ENCODE measurements at regions not wholly inside any gene's neighbourhood (a gene's known extent, or its start where the extent isn't known, plus 50 kb on each side); places are given as distances from the start of the nearest gene placed in this dataset.

DNA sequence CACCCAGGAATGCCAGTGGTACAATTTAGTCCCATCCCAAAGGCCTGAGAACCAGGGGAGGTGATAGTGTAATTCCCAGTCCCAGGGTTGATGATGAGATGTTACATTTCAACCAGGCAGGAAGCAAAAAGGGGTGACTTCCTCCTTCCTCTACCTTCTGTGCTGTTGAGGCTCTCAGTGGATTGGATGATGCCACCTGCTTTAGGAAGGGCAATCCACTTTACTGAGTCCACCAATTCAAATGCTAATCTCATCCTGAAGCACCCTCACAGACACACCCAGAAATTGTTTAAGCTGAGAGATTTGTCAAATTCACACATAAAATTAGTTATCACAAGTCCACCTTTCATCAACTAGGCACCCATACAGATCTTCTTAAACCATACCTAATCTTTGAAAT lies 418.5 kb upstream of the GOLIM4 start:
- ATAC-seq = no peak

DNA sequence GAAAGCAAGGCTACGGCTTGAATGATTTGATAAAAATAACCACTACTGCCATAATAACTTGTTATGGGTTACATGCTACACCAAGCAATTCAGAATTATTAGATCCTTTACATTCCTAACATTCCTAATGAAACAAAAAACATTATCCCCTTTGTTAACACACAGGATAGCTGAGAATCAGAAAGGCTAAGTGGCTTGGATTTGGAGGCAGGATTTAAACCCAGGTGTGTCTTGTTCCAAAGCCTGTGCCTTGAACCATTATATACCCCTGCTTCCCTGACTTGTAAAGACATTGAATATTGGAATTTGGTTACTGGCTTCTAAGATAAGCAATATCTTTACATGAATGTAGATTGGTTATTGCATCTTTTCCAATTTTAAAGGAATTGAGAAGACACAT lies 417.1 kb upstream of the GOLIM4 start:
- ATAC-seq (no peak), DNase-seq (no peak)

More for the DNA sequence above, 418.5 kb upstream of the GOLIM4 start:
- DNase-seq = no peak

DNA sequence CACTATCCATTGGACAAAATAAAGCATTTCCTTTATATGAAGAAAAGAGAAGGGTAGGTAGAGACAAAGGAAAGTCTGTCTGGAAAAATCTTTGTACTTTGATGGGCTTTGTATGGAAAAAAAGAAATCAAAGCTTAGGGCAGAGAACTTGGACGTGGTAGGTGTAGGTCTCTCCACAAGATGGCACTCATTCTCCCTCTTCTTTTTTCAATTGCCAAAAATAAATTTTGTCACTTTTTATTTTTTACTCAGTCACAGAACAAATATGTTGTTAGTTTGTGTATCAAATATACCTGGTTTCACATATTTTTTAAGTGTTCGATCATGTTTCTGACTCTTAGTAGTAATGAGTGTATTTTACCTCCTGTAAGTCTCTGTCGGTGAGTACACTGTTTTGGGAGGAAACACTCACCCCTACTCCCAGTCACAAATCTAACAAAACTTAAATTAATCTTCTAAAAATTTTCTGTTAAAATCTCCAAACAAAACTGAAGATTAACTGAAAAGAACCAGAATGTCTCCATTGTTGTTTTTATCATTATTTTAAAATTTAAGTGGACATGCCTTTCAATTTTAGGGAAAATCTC lies 415.8 kb upstream of the GOLIM4 start:
- DNase-seq = no peak
- no peak for ATAC-seq

DNA sequence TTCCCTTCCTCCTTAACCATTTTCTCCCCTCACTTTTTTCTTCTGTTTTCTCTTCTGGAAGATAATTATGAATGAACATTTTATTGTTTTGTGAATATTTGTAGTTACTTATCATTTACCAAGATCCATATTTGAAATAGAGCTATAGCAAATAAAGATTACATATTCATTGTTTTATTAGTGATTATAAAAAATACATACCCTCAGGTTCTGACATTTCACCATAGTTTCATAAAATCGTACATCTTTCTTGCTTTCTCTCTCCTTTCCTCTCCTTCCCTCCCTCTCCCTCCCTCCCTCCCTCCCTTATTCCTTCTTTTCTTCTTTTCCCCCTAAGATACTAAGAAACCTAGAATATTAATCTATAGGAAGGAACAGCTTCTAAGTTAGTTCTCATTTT lies 410.9 kb upstream of the GOLIM4 start:
- ATAC-seq (no peak), DNase-seq (no peak)

DNA sequence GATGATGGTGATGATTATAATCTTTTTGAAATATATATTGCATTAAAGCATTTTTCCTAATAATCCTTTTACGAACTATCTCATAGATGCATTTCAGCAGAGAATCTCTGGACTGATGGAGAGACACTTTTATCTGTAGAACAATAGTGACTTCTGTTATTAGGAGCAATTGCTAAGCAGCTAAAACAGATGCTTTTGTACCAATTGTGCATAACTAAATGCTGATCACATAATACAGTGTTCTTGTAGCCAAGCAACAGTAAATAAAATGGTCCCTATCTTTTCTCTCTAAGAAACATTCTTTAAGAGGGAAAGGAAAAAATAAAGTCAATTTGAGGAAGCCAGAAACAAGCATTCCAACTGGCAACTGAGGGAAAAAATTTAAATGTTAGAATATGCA lies 405.8 kb upstream of the GOLIM4 start:
- ATAC-seq (no peak), DNase-seq (no peak)

DNA sequence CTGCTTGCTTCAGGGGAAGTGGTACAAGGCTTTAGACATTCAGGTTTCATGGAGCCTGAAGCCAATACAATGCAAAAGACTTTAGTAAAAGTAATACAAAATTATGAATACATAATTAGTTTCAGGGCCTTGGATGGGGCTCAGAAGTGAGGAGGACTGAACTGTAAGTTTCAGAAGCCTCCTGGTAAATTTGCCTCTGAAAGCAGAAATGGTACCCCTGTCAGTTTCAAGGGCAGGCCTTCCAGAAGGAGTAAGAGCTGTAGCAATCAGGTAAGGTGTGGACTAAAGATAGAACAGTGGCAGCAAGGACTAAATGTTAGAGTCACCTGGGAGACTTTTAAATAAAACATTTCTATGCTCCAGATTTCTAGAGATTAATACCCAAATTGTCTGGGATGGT lies 402.5 kb upstream of the GOLIM4 start:
- ATAC-seq = no peak
- DNase-seq = no peak

DNA sequence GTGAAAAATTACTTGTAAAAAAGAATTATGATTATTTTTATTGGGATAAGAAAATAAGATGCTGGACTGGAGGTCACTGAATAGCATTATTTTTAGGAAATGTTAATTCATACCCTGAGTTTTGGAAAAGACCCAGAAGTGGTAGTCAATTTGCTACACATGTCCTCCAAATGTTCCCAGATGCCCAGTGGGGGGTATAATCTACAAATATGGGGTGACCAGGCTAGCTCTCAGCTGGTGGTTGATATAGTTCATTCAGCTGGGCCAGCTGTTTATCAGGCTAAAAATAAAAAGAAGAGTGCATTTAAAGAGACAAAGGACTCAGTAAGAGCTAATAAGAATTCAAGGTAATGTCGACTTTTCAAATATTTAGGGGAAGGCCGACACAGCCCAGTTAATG lies 402.0 kb upstream of the GOLIM4 start:
- no peak for DNase-seq
- ATAC-seq = no peak

DNA sequence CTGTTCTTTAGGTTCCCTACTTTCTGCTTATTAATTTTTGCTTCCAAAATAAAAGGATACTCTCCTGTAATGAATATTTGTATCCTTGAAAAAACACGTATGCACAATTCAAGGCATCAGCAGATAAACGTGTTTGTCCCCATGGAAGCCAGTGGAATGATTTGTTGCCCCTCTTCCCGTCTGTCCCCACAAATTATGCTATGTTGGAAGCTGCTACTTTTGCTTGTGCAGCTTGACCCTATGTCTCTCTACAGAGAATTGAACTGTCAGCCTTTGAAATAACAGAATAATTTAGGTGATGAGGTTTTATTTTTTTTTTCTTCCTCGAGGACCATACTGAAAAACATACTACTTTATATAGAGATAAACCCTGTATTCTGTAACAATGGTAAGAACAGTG lies 401.5 kb upstream of the GOLIM4 start:
- DNase-seq (no peak), ATAC-seq (no peak)

DNA sequence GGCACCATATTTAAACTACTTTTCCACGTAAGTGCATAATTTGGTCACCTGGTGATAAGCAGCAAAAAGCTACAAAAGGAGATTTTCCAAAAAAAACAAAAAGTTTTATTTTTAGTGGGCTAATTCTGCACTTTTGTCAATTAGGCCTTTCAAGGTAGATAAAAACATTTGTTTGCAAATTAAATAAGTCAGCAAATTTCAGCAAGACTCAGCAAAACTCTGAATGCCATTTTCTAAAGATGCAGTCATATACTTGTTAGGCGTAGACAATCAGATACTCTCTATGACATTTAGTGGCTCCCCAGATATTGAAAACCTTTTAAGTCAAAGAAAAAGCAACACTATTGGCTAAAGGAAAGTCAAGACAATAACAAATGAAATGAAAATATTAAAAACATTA lies 400.2 kb upstream of the GOLIM4 start:
- ATAC-seq (no peak), DNase-seq (no peak)

DNA sequence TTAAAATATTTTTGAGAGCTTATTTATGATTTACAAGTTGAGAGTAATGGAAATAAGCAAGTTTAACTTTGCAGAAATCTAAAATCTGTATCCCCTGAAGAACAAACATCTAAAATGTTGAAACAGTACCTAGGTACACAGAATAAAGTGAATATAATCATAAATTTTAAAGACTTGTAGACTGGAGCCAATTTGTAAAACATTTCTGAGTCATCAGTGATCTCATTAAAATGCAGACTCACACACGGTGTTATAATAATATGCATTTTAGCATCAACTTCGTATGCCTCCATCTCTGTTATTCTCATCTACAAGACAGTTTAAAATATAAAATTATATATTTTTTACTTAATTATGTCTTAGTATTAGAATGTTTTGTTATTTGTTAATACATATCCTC lies 399.5 kb upstream of the GOLIM4 start:
- ATAC-seq = no peak
- DNase-seq = no peak

DNA sequence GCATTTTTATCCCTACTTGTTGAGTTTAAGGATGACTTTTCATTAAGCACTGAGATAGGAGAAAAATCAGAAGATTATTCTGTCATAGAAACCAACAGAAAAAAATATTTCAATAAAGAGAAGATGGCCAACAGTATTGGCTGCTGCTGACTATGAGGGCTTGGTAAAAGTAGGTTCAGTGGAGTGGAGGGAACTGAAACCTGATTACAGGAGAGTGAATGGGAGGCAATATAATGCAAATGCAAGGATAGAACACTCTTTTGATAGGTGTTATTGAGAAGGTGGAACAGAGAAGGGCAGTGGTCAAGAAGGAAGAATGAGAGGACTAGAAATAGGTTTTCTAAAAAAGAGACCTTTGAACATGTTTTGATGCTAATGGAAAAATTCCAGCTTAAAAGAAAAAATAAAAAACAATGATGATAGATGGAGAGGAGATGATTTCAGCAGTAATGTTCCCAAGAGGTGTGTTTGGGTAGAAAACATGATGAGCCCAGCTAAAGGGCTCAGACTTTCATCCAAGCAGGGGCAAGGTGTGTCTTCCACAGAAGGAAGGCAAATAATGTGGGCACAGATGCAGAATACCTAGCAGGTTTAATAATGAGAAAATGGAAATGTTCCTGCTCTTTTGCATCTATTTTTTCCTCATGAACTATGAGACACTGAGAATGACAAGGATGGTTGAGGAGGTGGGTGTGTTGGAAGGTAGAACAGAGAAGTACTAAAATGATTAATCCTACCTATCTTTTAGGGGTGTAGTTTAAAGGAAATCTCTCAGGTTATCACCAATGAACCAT lies 397.9 kb upstream of the GOLIM4 start:
- DNase-seq (no peak), ATAC-seq (no peak)

DNA sequence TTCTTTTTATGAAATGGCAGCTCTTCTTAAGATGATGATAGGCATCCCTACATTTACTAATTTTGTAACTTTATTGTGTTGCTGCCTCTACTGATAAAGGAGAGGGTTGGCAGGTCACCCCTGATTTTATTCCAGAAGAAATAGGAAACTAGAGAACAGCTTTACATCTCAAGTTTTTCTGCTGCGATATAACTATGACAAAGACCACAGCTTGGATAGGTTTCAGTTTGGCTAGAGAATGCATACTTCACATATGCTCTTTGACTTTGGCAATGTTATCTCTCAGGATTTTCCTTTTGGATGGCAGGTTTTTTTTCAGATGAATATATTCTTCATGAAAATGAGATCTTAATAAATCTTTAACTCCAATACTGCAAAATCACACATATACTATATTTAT lies 395.3 kb upstream of the GOLIM4 start:
- DNase-seq = no peak
- no peak for ATAC-seq

DNA sequence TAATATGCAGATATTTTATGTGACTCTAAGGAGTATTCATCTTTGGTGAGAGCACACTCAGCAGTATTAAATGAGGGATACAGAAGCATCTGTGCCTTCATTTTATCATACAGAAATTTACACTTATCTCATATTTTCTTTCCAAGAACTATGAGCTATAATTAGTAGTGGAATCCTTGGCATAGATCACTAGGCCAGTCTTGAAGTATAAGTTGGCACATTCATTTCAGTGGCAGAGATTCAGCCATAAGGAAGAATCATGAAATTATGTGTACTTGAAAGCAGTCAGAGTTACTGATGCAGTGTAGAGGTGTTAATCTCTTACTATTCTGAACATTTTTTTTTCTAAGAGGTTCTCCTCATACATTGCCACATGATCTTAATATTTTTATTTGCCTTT lies 393.6 kb upstream of the GOLIM4 start:
- DNase-seq (no peak), ATAC-seq (no peak)

DNA sequence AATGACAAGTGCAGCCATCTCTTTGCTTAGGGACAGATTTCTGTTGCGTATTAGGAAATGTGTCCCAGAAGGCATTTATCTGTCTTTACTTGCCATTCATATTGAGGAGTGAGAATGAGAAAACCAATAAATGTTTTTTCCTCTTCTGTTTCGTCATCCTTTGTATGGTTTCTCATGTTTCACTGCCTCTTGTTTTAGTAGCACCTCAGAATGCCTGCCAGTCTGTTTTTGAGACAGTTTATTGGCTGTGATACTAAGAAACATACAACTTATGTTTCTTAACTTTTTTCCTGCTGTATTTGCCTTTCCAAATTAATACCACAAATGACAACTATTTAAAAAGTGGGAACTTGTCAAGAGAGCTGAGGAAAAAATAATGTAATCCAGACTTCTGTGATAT lies 390.2 kb upstream of the GOLIM4 start:
- ATAC-seq = no peak

DNA sequence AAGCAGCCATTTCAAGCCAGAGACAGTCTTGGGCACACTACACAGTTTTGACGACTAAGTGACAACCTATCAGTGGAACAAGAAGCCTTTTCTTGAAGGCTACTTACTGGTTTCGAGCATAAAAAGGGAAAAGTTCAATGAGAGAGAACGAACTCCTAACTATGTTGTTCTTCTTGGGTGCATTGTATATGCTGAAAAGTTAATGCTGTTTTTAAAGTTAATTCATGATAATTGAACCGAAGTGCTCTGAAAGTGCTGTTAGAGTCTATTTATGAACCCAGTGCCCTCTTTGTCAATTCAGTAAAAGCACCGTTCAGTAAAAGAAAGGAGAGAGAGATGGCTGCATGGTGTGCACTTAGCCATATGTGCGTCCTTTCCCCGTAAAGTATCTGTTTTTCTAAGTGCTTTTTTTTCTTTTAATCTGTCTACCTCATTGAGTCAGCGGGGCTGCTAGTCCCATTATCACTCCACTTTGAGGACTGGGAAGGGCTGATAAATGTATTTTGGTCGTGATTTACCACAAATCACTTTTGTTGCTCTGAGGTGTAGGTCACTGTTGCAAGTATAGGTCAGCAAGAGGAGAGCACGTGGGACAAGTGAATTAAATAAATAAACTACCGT lies 380.7 kb upstream of the GOLIM4 start:
- ATAC-seq (no peak), DNase-seq (no peak)

More for the DNA sequence above, 390.2 kb upstream of the GOLIM4 start:
- no peak for DNase-seq

DNA sequence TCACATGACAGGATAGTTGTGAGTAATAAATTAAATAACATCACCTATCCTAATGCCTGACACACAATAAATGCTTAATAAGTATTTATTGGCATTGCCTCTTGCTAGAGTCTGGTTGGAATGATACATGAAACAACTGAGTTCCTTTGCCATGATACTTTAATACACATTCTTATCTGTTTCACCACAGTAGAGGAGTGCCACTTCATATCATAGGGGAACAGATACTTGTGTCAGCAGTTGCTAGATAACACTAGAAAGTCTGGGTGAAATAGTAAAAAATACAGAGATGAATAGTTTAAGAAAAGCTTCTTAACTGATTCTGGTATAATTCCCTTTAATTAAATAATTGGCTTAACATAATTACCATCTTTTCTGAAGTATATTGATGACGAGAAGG lies 380.0 kb upstream of the GOLIM4 start:
- no peak for DNase-seq

DNA sequence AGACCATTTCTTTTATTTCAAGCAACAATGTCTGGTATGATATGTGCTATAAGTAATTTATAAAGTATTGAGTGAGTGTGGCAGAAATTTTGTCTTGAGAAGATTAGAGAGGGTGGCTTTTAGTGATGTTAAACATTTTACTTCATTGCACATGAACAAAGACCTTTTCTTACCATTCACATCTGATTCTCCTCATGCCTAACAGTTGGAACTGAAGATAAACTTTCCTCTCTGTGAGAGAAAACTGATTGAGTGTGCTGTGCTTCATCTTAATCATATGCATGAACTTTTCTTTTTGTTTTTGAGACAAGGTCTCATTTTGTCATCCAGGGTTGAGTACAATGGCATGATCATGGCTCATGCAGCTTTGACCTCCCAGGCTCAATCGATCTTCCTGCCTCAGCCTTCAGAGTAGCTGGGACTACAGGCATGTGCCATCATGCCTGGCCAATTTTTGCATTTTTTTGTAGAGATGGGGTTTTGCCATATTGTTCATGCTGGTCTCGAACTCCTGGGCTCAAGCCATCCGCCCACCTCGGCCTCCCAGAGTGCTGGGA lies 377.7 kb upstream of the GOLIM4 start:
- no peak for ATAC-seq

More for the DNA sequence above, 380.0 kb upstream of the GOLIM4 start:
- ATAC-seq = no peak

DNA sequence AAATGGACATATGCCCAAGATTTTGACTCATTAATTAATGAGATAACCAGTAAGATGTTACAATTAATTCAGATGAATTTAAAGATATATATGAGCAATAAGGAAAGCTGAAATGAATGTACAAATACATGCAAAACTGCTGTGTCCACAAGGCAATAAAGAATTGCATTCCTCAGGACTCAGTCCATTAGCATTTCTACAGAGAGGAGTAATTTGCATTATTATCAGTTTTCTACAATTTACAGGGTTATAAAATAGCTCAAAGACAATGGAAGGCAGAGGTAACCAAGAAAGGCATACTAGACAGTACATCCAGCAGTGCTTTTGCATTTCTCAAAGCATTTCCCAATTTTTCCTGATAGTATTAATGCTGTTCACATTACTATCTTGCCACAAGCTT lies 377.1 kb upstream of the GOLIM4 start:
- ATAC-seq = no peak
- DNase-seq = no peak

More for the DNA sequence above, 377.7 kb upstream of the GOLIM4 start:
- no peak for DNase-seq

DNA sequence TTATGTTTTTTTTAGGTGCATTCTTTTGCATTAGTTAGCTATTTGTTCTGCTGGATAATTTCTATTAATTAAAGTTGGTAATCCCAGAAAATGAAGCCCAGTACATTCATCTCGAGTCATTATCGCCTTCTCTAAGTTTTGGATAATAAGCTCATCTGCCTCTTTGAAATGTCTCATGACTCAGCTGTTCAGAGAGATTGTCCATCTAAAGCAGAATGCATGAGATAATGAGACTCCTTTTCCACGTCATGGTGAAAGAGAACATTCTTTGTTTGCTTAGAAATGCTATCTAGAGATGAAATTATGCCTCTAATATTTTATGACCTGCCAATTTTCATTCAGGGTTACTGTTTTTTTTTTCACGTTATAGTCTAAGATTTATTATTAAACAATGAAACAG lies 374.7 kb upstream of the GOLIM4 start:
- DNase-seq (no peak), ATAC-seq (no peak)

DNA sequence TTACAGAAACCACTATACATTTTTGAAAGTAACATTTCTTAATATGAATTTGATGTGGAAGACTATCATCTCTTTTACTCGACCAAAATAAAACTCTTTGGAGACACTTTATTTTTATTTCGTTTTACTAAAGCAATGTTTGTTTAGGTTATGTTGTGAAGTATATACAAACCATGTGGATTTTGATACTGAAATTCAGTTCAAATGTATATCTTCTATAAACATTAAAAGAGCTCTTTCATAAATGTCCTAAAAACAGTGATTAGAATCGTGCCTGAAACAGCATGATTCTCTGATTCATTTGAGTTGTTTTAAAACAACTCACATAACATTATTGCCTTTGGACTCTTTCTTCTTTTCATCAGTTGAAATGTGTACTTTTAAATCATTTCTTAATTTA lies 373.7 kb upstream of the GOLIM4 start:
- DNase-seq (no peak), ATAC-seq (no peak)

DNA sequence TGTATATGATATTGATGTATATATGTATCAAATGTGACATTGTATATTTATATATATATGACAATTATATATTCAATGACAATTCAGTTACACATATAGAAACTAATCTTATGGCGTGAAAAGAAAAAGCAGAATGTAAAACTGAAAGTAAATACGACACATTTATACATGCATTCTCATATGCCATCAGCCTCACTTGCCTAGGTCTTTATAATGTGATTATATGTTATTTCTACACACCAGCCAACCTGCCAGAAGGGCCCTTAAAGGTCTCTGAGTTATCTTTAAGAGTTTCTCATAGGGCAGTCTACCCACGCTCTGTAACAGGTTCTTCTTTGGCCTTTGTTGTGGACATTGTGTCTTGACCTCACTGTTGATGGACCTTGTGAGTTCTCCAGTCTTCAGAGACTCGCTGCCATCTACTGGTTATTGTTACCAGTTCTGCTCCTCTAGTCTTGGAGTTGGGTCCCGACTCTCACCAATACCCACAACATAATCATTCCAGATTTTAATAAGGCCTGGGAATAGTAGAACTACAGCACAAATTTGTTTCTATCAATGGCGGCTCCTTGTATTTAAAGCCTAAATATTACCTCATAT lies 371.5 kb upstream of the GOLIM4 start:
- ATAC-seq (no peak), DNase-seq (no peak)

DNA sequence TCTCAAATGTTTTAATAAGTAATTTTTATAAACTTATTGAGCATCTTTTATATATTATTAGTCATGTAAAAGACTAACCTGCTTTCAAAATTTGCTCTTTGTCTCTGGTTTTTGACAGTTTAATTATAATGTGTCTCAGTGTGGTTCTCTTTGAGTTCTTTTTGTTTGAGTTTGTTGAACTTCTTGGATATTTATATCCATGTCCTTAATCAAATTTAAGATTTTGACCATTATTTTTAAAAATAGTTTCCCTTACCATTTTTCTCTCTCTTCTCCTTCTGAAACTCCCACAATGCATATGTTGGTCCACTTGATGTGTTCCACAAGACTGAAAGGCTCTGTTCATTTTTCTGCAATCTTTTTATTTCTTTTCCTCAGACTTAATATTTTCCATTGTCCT lies 366.1 kb upstream of the GOLIM4 start:
- no peak for DNase-seq
- no peak for ATAC-seq

DNA sequence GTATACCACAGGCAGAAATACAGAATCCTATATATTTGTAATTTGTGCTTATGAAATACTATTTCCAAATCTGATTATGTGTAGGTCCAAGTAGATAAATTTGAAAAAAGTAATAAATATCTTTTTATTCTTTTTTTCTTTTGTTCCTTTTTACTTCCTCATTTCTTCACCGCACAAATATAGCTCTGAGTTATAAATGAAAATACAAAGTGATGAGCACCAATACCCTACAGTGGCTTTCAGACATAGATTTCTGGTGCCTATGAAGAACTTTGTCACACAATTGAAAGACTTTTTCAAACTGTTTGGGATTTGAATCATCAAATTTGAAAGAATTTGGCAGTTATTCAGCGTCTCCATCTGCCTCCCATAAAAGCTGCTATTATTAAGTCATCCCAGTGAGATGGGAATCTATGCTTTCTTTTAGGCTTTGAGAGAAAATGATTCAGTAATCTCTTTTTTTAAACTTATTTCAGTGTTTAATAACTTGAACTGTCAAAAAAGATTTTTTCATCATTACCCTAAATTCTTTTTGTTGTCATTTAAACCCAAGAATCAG lies 363.6 kb upstream of the GOLIM4 start:
- ATAC-seq = no peak
- no peak for DNase-seq

Data from stimulated activated naive CD8-positive, alpha-beta T cell treated with anti-CD3 and anti-CD28 coated beads, Interleukin-15, Interleukin-2, amounts not matched to agents 100 U/mL and 50 U/mL, for 24 hours (primary cell).